T-helper 17 cell (primary cell): ENCODE measurements at regions not wholly inside any gene's neighbourhood (a gene's known extent, or its start where the extent isn't known, plus 50 kb on each side); places are given as distances from the start of the nearest gene placed in this dataset.
"Not testable (repeated sequence)": the region's sequence is repeated elsewhere in the genome, so short reads cannot be mapped to it uniquely, and the experiment has no call there.

Experiments
- ATAC-seq: fragments of 150-1000 bp; cut with Tn5 transposase; 2 replicates; pipeline ENCODE4 v1.10.0; 2021; ENCODE audit warnings: mild to moderate bottlenecking, moderate library complexity
- DNase-seq, 3 donors: peaks; one replicate each; pipeline versions ENCODE4 v3.0.0 to v3.0.0-alpha.2; 2020 to 2021
- H3K9me3 ChIP-seq: one replicate; pipeline ENCODE4 v1.7.0; 2013; ENCODE audit warnings: low read length, mild to moderate bottlenecking; ENCODE audit not compliant: control insufficient read depth, poor library complexity, severe bottlenecking
- H3K27ac Mint-ChIP-seq: one replicate; pipeline ENCODE4 v1.8.0; 2022; ENCODE audit warnings: mild to moderate bottlenecking, moderate library complexity, mixed read lengths
- H3K27me3 Mint-ChIP-seq: one replicate; pipeline ENCODE4 v1.8.0; 2022; ENCODE audit warnings: mixed read lengths
- H3K36me3 Mint-ChIP-seq: one replicate; pipeline ENCODE4 v1.8.0; 2022; ENCODE audit warnings: low read depth, mixed read lengths
- H3K4me1 Mint-ChIP-seq: one replicate; pipeline ENCODE4 v1.8.0; 2022; ENCODE audit warnings: mild to moderate bottlenecking, mixed read lengths
- H3K4me3 Mint-ChIP-seq: one replicate; pipeline ENCODE4 v1.8.0; 2022; ENCODE audit warnings: mild to moderate bottlenecking, moderate library complexity, mixed read lengths

DNA sequence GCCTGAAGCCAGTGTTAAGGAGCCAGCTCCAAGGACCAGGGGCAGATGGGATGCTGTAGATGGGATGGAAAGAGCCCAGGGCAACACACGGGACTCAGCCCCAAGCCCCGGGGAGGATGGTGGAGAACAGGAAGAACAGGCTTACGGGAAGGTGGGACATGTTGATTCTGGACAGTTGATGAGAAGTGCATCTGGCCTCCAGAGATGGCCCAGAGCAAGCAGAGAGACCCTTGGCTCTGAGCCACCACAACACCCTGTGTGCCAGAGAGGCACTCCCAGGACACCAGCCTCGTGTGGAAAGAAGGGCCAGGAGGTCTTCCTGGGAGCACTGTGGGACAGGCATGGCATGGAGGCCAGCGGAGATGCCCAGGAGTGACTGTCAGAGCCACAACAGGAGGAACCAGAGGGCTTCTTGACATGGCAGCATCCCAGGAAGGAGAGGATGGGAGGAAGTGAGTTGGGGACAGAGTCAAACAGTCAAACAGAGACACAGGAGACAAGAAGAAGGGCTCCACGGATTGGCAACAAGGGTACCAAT lies 156.3 kb upstream of the MVB12B start:
- Mint-ChIP-seq H3K4me1 (no peaks in the 10 kb centered on the region), H3K36me3 (no peaks in the 10 kb centered on the region), H3K4me3 (no peak overlapping the region), H3K27me3 (peaks cover 64% of the 10 kb centered on the region), H3K27ac (no peak overlapping the region)
- DNase-seq = no peak
- no peak for ATAC-seq
- no peaks in the 10 kb centered on the region for H3K9me3 ChIP-seq

- Mint-ChIP-seq H3K4me1 (no peaks in the 10 kb centered on the region), H3K4me3 (no peak overlapping the region), H3K27ac (no peak overlapping the region), H3K27me3 (peaks cover 53% of the 10 kb centered on the region), H3K36me3 (no peaks in the 10 kb centered on the region)
- DNase-seq = no peak
- no peak for ATAC-seq
- no peaks in the 10 kb centered on the region for H3K9me3 ChIP-seq
These were observed 155.0 kb upstream of the MVB12B start for GRCh38 chr9:126171641-126172040.

DNA sequence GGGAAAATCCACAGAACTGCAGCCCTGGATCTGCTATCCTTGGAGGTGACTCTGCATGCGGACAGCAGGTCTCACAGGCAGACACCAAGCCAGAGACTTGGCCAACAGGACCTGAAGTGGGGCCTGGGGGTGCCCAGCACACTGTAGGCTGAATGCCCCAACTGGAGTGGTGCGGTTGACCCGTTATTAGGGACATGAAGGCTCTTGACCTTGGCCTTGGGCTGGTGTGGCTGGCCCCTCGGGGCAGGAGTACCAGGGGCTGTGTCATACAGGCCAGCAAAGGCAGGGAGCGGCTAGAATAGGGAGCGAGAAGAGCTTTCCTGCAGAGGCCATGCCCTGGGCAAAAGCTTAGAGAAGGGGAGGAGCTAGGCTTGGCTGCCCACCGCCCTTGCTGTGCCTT lies 153.2 kb upstream of the MVB12B start:
- H3K4me3 Mint-ChIP-seq = no peak overlapping the region
- no peaks in the 10 kb centered on the region for H3K4me1 Mint-ChIP-seq
- DNase-seq (no peak), ATAC-seq (no peak)
- H3K27me3 Mint-ChIP-seq = peaks cover 41% of the 10 kb centered on the region
- H3K27ac Mint-ChIP-seq = no peak overlapping the region
- no peaks in the 10 kb centered on the region for H3K36me3 Mint-ChIP-seq
- H3K9me3 ChIP-seq = no peaks in the 10 kb centered on the region

GRCh38 chr9:126173929-126174328 lies 152.7 kb upstream of the MVB12B start:
- H3K9me3 ChIP-seq = no peaks in the 10 kb centered on the region
- Mint-ChIP-seq H3K4me1 (no peaks in the 10 kb centered on the region), H3K27me3 (peaks cover 35% of the 10 kb centered on the region), H3K27ac (no peak overlapping the region), H3K4me3 (no peak overlapping the region), H3K36me3 (no peaks in the 10 kb centered on the region)
- DNase-seq = no peak
- ATAC-seq = no peak

DNA sequence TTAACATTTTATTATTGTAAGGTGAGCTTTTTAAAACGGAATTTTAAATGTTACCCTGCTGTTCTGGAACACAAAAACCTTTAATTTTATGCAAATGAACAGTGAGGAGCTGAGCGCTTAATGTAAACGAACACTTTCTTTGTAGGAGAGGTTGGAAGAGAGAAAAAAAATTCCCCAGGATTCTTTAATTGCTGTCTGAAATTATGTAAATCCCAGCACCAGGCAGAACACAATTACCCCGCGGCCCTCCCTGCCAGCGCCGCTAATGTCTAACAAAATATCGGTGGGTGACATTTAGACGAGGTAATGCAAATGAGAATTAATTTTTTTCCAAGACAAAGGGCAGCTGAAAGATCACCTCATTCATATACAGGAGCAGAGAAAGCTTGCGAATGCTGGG lies 143.4 kb upstream of the MVB12B start:
- H3K36me3 Mint-ChIP-seq = no peaks in the 10 kb centered on the region
- H3K9me3 ChIP-seq = no peaks in the 10 kb centered on the region
- H3K4me1 Mint-ChIP-seq = no peaks in the 10 kb centered on the region
- no peak overlapping the region for H3K27ac Mint-ChIP-seq
- H3K4me3 Mint-ChIP-seq = no peak overlapping the region
- ATAC-seq (no peak), DNase-seq (no peak)
- peaks cover 31% of the 10 kb centered on the region for H3K27me3 Mint-ChIP-seq

DNA sequence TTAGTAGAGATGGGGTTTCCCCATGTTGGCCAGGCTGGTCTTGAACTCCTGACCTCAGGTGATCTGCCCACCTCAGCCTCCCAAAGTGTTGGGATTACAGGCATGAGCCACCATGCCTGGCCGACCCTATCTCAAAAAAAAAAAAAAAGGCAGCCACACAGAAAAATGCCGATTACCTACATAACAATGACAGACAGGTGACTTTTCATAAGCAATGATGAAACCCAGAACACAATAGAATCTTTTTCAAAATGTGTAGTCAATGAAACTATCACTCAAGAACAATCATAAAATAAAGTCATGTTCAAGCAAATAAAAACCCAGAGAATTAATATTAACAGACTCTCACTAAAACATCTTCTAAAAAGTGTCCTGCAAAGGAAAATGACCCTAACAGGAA lies 135.6 kb upstream of the MVB12B start:
- H3K4me3 Mint-ChIP-seq, ATAC-seq, H3K27ac Mint-ChIP-seq, DNase-seq, H3K4me1 Mint-ChIP-seq, H3K9me3 ChIP-seq, H3K36me3 Mint-ChIP-seq: not testable (repeated sequence)
- H3K27me3 Mint-ChIP-seq = peaks cover 21% of the 10 kb centered on the region

GRCh38 chr9:126198854-126199253 lies 127.8 kb upstream of the MVB12B start:
- Mint-ChIP-seq H3K4me1 (no peaks in the 10 kb centered on the region), H3K36me3 (peaks cover 3% of the 10 kb centered on the region), H3K27me3 (peaks cover 30% of the 10 kb centered on the region), H3K27ac (no peak overlapping the region), H3K4me3 (no peak overlapping the region)
- ATAC-seq (no peak), DNase-seq (no peak)
- H3K9me3 ChIP-seq = no peaks in the 10 kb centered on the region

DNA sequence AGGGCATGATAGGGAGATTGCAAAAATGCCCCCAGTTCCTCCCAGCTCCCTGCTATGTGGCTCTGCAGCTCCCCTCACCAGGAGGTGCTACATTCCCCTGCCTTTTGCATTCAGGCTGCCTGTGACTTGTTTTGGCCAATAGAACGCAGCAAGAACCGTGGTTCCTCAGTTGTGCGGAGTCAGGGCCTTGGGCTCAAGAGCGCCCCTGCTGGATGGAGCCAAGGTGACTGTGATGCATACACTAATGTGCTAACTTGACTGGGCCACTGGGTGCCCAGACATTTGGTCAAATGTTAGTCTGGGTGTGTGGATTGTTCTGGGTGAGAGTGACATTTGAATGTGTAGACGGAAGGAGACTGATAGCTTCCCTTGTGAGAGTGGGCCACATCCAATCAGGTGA lies 123.3 kb upstream of the MVB12B start:
- no peaks in the 10 kb centered on the region for H3K4me1 Mint-ChIP-seq
- H3K27me3 Mint-ChIP-seq = peaks cover 21% of the 10 kb centered on the region
- no peak overlapping the region for H3K27ac Mint-ChIP-seq
- H3K9me3 ChIP-seq = no peaks in the 10 kb centered on the region
- ATAC-seq (no peak), DNase-seq (no peak)
- no peak overlapping the region for H3K4me3 Mint-ChIP-seq
- peaks cover 3% of the 10 kb centered on the region for H3K36me3 Mint-ChIP-seq

DNA sequence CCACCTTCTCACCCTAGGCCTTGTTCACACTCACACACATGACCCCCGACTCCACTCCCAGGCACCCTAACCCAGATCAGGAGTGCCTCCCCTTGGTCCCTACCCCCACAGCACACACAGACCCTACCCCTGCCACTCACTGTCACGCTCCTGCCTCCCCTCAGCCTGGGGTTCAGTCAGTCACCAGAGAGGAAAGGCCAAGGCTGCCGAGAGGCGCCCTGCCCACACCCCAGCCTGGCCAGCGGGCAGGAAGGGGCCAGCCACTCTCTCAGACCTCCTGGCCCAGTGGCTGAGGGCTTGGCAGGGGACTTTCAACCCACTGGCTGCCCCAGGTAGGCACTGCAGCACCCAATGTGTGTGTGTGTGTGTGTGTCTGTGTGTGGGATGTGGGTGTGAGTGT lies 122.4 kb upstream of the MVB12B start:
- ATAC-seq (no peak), DNase-seq (no peak)
- no peaks in the 10 kb centered on the region for H3K9me3 ChIP-seq
- H3K36me3 Mint-ChIP-seq = peaks cover 3% of the 10 kb centered on the region
- H3K27me3 Mint-ChIP-seq = peaks cover 22% of the 10 kb centered on the region
- H3K4me3 Mint-ChIP-seq = no peak overlapping the region
- H3K27ac Mint-ChIP-seq = no peak overlapping the region
- H3K4me1 Mint-ChIP-seq = no peaks in the 10 kb centered on the region

GRCh38 chr9:126204708-126205225 lies 121.9 kb upstream of the MVB12B start:
- H3K9me3 ChIP-seq = no peaks in the 10 kb centered on the region
- H3K27me3 Mint-ChIP-seq = peaks cover 27% of the 10 kb centered on the region
- H3K27ac Mint-ChIP-seq = no peak overlapping the region
- DNase-seq = no peak
- H3K36me3 Mint-ChIP-seq = peaks cover 3% of the 10 kb centered on the region
- H3K4me1 Mint-ChIP-seq = no peaks in the 10 kb centered on the region
- no peak for ATAC-seq
- no peak overlapping the region for H3K4me3 Mint-ChIP-seq

DNA sequence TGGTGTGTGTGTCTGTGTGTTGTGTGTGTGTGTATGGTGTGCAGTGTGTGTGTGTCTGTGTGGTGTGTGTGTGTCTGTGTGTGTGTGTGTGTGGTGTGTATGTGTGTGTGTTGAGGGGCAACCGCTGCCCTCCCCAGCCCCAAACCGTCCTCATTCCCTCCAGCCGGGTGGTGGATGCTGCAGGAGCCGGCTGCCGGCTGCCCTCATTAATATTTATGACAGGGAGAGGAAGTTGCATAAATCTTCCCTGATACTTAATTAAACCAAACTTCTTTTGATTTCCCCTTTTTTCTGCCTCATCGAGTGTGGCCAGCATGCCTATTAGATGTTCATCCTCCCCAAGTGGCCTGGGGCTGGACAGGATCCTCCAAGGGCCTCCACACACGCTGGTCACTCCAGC lies 121.4 kb upstream of the MVB12B start:
- no peaks in the 10 kb centered on the region for H3K9me3 ChIP-seq
- peaks cover under 1% of the 10 kb centered on the region for H3K36me3 Mint-ChIP-seq
- no peaks in the 10 kb centered on the region for H3K4me1 Mint-ChIP-seq
- no peak overlapping the region for H3K27ac Mint-ChIP-seq
- H3K27me3 Mint-ChIP-seq = peaks cover 23% of the 10 kb centered on the region
- no peak overlapping the region for H3K4me3 Mint-ChIP-seq
- DNase-seq (no peak), ATAC-seq (no peak)

- peaks cover 18% of the 10 kb centered on the region for H3K27me3 Mint-ChIP-seq
- ATAC-seq = no peak
- no peaks in the 10 kb centered on the region for H3K9me3 ChIP-seq
- DNase-seq = no peak
- no peak overlapping the region for H3K27ac Mint-ChIP-seq
- no peak overlapping the region for H3K4me3 Mint-ChIP-seq
- no peaks in the 10 kb centered on the region for H3K4me1 Mint-ChIP-seq
- no peaks in the 10 kb centered on the region for H3K36me3 Mint-ChIP-seq
These were observed 120.7 kb upstream of the MVB12B start for GRCh38 chr9:126205845-126206498.

- DNase-seq = no peak
- no peaks in the 10 kb centered on the region for H3K9me3 ChIP-seq
- no peak for ATAC-seq
- Mint-ChIP-seq H3K4me1 (no peaks in the 10 kb centered on the region), H3K27ac (no peak overlapping the region), H3K4me3 (no peak overlapping the region), H3K27me3 (peaks cover 13% of the 10 kb centered on the region), H3K36me3 (no peaks in the 10 kb centered on the region)
These were observed 119.4 kb upstream of the MVB12B start for GRCh38 chr9:126207256-126207655.

DNA sequence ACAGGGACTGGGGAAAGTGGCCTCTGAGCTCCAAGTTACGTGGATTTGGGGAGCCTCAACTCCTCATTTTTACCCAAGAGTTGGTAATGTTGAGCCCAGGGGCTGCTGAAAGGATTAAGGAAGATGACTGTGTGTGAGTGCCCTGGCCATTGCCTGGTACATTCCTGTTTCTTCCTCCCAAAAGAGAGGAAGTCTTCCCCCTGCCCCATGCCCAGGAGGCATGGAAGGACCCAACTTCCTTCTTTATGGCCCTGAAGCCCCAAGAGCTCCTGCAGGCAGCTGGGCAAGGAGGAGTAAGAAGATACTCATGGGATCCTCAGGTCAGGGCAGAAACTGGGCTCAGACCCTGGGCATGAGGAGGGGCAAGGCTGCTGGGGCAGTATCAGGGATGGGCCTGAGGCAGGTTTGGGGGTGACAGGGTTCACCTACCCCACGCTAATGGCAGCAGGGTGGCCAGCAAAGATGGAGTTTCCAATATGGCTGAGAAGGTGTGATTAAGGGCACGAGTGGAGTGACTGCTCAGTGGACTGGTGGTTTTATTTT lies 118.3 kb upstream of the MVB12B start:
- no peaks in the 10 kb centered on the region for H3K36me3 Mint-ChIP-seq
- peaks cover 5% of the 10 kb centered on the region for H3K27me3 Mint-ChIP-seq
- ATAC-seq = no peak
- no peak overlapping the region for H3K4me3 Mint-ChIP-seq
- no peaks in the 10 kb centered on the region for H3K9me3 ChIP-seq
- no peak for DNase-seq
- H3K27ac Mint-ChIP-seq = no peak overlapping the region
- no peaks in the 10 kb centered on the region for H3K4me1 Mint-ChIP-seq
